ENCODE measurements at regions not wholly inside any gene's neighbourhood (a gene's known extent, or its start where the extent isn't known, plus 50 kb on each side); places are given as distances from the start of the nearest gene placed in this dataset.
A peak's percentile ranks its signal among the peaks of the same experiment; 100 is the strongest.

DNA sequence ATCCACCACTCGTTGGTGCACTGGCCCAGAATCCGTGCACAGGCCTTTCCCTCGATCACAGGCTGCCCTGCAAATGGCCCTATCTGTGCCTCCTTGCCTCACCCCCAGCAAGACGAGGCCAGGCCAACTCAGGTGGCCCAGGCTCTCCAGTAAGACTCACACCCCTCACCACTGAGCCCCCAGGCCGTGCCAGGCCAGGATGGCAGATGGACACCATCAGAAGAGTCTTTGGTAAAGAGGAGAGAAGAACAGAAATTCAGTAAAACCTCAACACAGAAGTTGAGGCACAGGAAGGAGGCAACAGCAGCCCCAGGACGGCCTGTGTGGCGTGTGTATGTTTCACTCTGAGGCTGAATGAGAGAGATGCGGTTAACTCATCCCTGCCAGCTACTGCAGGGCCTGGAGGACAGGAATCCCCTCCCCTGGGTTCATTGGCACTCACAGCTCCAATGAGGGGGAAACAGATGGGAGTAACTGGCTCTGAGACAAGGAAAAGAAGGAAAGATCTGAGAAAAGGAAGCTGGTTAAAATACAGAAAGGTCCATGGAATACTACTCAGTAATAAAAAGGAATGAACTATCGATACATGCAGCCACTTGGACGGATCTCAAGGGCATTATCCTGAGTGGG lies 54.1 kb upstream of the WNT11 start:
- Histone ChIP-seq H3K36me3 (ENCODE audit: control insufficient read depth, insufficient read depth, low read length) (no peaks in the 10 kb centered on the region), H3K4me3 (ENCODE audit: low read depth, low read length) (no peak overlapping the region), H3K27me3 (ENCODE audit: control insufficient read depth, insufficient read depth, low read length) (peaks cover 7% of the 10 kb centered on the region)
- FAIRE-seq (no peak), DNase-seq (ENCODE audit: low read depth) (no peak)
- no peak for TF ChIP-seq CTCF (IDR thresholded peaks at IDR 0.05; ENCODE audit: insufficient read depth, low read length, severe bottlenecking)

GRCh38 chr11:76259299-76259908 lies 53.1 kb upstream of the WNT11 start:
- TF ChIP-seq CTCF (IDR thresholded peaks at IDR 0.05; ENCODE audit: insufficient read depth, low read length, severe bottlenecking): no peak
- no peak overlapping the region for H3K4me3 ChIP-seq (ENCODE audit: low read depth, low read length)
- peaks cover 5% of the 10 kb centered on the region for H3K27me3 ChIP-seq (ENCODE audit: control insufficient read depth, insufficient read depth, low read length)
- FAIRE-seq: no peak
- no peaks in the 10 kb centered on the region for H3K36me3 ChIP-seq (ENCODE audit: control insufficient read depth, insufficient read depth, low read length)
- DNase-seq (ENCODE audit: low read depth): no peak

DNA sequence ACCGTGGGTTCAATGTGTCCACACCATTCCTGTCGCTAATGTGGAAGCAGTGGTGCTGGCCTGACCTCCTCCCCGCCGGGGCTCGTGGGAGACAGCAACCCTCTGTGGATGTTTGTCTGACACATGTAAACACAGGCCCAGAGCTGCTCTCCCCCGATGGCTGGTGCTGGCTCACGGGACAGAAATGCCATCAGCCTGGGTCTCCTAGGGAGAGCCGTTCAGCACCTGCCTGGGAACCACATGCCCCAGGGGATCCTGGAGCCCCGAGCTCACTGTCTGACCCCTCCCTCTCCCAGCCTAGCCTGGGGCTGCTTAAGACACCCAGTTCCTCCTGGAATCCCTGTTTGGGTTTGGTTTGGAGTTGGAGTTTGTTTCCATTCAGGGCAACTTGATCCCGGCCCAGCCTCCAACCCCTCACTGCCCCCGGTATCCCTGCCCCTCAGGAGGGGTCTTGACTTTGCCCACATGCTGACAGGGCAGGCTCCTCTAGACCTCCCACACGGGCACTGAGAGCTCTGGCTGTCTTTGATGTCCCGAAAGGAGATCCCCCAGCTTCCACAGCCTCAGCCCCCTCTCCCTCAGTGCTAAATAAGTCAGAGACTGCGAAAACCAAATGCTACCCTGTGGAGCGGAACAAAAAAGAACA lies 50.9 kb upstream of the WNT11 start:
- Histone ChIP-seq H3K27me3 (ENCODE audit: control insufficient read depth, insufficient read depth, low read length) (peaks cover 5% of the 10 kb centered on the region), H3K36me3 (ENCODE audit: control insufficient read depth, insufficient read depth, low read length) (no peaks in the 10 kb centered on the region), H3K4me3 (ENCODE audit: low read depth, low read length) (no peak overlapping the region)
- no peak for TF ChIP-seq CTCF (IDR thresholded peaks at IDR 0.05; ENCODE audit: insufficient read depth, low read length, severe bottlenecking)
- FAIRE-seq: peak; percentile 7
- no peak for DNase-seq (ENCODE audit: low read depth)

DNA sequence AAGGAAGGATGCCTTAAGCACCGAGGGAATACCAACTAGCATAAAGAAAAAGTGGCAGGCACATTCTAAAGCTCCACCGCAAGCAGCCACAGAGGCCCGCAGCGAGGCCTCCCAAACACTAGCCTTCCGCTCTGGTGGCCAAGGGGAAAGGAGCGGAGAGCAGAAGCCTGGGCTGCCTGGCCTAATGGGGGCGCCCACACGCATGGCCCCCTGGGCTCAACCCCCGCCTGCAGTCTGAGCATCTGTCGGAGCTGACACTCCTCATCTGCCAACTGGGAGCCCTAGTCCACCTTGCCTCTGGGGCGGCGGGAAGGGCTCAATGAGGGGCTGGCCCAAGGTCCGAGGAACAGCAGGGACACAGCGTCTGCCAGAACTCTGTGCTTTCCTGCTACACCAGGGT lies 50.1 kb upstream of the WNT11 start:
- peaks cover 7% of the 10 kb centered on the region for H3K27me3 ChIP-seq (ENCODE audit: control insufficient read depth, insufficient read depth, low read length)
- FAIRE-seq: no peak
- no peak for TF ChIP-seq CTCF (IDR thresholded peaks at IDR 0.05; ENCODE audit: insufficient read depth, low read length, severe bottlenecking)

More for the DNA sequence above, 50.1 kb upstream of the WNT11 start:
- DNase-seq (ENCODE audit: low read depth): no peak
- no peak overlapping the region for H3K4me3 ChIP-seq (ENCODE audit: low read depth, low read length)
- no peaks in the 10 kb centered on the region for H3K36me3 ChIP-seq (ENCODE audit: control insufficient read depth, insufficient read depth, low read length)

Measured in bronchial epithelial cell (primary cell).